ENCODE measurements at regions not wholly inside any gene's neighbourhood (a gene's known extent, or its start where the extent isn't known, plus 50 kb on each side); places are given as distances from the start of the nearest gene placed in this dataset.

DNA sequence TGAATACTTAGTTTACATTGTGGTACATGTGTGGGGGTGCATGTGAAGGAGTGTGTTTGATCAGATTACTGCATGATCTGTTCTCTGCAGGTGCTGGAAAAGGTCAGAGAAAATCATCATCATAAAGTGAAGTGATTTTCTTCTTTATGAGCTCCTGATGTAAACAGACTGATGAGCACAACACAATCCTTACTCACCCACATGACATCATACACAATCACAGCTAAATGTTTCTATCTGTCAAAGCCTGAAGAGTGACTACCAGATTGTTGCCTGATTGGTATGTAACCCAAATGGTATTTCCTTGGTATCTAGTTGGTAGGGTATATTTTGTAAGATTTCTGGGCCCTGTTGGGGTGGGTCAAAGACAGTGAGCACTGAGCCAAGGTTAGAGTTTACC lies 270.8 kb downstream of the FOXG1 start:
- no peak for DNase-seq

DNA sequence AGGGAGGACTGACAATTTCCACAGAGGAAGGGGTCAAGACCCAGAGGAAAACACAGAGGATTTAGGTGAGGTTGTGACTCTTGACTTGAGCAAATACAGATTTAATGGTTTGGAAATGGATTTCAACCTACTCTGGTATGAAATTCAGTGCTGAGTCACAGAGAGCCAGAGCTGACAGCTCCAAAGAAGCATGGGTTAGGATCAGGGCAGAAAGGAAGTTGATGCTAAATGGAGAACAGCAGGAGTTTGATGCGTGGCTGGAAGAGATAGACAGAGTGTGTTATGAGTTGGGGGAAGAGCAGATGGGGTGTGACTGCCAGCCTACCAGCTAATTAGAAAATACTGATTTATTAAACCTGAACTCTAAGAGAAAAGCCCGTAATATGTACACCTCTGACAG lies 272.6 kb downstream of the FOXG1 start:
- no peak for DNase-seq

DNA sequence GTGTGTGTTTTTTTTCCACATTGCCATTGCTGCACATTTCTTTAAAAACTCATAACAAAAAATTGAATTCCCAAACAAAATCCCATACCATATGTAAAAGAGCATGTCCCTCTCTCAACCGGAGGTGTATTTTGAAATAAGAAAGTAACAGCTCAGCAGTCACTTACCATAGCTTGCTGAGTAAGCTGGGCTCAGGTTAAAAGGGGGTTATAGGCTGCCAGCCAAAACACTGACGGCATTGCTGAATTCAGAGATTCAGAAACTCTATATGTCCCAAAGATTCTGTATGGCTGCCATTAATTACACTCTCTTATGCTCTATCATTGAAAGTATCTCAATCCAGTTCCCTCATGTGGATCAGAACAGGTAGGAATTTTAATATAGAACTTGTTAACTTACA lies 276.0 kb downstream of the FOXG1 start:
- no peak for DNase-seq

DNA sequence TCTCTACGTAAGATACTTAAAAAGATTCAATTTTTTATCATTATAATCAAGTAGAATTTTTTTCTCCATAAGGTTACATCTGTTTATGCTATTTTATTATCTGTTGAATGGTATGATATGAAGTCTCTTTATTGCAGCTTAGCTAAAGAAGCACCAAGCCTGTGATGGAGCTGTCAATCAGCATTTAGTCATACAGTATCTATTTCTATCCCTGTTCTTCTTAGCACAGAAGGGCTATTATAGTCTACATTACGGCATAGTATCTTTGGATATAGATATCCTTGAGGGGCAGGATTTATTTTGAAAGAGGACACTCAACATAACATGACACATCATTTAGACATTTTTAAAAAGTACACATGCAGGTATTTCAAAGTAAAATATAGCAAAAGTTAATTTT lies 277.1 kb downstream of the FOXG1 start:
- no peak for DNase-seq

DNA sequence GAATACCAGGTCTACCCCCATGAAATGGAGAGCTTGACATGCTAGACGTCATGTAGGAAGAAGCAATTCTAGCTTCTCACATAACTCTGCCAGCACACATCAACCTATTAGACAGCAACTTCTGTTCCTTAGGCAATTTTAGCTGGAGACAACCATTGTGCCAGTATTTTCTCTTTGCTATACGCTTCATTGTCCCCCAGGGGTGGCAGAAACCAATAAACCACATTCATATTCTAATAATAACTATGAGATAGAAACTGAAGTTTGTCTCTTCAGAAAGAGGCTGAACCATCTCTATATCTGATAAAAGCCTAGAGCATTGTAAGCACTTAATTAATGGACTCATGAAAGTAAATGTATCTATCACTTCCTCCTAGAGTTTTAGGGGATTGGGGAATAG lies 278.6 kb downstream of the FOXG1 start:
- no peak for DNase-seq

DNA sequence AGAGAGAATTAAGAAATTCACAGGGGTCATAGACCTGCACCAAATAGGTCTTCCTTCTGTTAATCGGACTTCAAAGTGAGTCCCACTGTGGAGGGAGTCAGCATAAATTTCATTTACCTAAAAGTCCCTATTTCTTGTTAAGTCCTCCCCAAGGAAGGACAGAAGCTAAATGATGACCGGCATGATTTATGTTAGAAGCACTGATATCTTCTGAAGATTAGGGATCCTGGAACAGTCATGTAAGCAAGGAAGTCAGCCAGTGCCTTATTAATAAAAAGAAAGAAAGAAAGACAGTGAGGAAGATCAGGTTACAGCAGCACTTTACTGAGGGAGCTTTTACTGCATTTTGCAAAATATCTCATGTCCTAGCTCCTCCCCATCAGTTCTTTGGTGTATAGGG lies 287.5 kb downstream of the FOXG1 start:
- DNase-seq: no peak

DNA sequence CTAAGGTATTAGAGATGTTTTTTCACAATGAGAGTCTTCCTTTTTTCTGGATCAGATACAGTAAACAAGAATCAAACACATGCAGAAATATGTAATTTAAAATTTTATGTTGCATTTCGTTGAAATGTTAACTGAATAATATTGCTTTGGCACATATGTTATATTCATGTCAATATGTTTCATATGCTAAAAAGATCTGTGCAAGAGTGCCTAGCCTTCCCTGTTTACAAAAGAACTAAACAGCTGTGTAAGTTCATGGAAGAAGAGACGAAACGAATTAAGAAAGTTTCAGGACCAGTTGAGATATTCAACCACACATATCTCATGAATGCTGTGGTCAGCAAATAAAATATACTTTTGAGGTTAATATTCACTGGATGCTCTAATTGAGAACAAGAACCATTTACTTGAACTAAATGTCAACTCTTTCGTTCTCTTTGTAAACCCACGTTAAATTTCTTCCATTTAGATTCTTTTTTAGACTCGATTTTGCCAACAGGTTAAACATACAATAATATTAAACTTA lies 289.5 kb downstream of the FOXG1 start:
- no peak for DNase-seq

DNA sequence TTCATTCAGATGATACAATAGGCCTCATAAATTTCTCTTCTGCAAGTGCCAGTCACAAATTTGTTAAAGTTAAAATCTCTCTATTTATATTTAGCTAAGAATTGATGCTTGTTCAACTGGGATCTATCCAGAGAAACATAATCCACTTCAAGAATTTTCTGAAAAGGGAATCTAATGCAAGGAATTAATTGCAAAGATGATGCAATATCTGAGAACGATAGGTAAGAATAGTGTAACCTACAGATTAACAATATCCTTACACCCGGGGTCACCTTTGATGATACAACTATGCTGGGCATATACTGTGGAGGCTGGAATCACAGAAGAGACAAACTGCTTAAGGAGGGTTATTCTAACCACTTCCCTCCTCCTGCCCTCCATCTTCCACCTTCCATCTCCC lies 295.1 kb downstream of the FOXG1 start:
- no peak for DNase-seq

DNA sequence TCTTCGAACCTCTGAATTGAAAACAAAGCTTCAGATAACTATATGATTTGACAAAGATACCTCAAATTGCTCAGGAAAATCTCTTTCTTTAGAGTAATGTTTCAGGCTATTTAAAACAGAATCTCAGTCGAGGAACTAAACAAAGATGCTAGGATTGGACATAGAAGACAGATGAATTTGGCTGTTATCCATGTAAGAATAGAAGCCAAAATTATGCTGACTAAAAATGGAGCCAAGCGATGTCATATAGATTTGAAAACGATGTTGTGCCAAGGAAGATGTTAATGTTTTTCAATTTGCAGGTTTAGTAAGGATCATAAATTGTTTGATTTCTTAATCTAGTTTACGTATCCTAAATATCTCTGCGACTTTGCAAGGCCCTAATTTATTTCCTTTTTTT lies 295.9 kb downstream of the FOXG1 start:
- no peak for DNase-seq

DNA sequence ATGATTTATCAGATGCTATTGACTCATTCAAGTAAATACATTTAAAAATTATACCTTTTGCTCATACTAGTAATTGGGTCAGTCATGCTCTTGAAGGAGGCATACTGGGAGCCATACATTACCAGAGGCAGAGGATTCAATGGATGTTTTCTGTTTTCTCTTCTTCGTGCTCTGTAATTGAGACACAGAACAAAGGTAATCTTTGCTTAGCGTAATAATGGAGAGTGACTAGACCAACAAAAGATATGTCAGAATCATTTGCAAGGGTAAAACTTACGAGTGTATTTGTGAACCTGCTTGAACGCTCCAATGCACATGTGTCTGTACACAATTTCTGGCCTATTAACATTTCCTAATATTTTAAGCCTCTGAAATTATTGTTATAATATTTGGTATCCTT lies 296.4 kb downstream of the FOXG1 start:
- no peak for DNase-seq

DNA sequence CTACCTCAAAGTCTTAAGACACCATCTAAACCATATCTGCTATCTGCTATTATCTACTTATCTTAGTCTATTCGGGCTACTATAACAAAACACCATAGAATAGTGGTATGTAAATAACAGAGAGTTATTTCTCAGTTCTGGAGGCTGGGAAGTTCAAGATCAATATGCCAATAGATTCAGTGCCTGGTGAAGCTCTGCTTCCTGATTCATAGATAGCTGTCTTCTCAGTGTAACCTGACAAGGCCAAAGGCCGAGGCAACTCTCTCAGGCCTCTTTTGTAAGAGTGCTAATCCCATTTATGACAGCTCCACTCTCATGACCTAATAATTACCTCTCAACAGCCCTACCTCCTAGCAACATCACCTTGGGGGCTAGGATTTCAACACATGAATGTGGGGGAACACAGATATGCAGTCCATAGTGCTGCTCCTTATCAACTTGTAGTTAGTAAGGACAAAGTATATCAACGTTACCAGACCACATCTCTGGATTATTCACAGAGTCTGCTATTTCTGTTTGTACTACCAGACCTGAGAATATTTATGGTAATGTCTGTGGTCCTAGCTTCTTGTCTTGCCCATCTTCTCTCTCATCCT lies 297.8 kb downstream of the FOXG1 start:
- DNase-seq: no peak

DNA sequence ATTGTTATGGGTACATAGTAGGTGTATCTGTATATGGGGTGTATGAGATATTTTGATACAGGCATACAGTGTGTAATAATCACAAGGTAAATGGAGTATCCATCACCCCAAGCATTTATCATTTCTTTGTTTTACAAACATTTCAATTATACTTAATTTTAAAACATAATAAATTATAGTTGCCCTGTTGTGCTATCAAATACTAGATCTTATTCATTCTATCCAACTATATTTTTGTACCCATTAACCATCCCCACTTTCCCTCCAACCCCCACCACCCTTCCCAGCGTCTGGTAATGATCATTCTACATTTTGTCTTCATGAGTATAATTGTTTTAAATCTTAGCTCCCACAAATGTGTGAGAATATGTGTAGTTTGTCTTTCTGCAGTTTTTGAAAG lies 302.6 kb downstream of the FOXG1 start:
- DNase-seq: no peak

DNA sequence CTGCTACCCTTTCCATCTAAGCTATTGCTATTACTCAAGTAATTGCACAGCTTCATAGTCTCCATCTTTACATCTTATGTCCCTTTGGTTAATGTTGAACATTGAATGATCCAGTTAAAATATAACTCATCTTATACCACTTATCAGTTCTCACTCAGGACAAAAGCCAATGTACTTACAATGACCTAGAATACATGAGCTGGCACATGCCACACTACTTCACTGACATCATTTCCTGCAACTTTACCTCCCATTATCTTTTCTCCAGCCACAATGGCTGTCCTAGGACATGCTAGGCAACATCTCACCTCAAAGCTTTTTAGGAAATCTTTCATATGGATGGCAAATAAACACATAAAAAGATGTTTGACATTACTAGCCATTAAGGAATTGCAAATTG lies 309.2 kb downstream of the FOXG1 start:
- DNase-seq: no peak

DNA sequence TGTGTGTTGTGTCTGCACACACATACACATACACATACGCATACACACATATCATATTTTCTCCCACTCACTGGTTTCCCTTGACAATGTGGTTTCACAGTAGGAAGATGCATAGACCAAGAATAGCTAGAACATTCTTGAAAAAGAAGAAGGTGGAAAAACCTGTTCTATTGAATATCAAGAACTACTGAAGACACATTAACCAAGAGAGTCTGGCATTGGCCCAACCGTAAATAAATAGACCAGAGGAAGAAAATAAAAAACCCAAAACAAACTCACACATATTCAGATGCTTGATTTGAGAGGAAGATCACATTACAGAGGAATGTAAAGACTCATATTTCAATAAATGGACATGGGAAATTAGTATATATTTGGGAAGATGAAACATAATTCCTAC lies 311.3 kb downstream of the FOXG1 start:
- DNase-seq: no peak

DNA sequence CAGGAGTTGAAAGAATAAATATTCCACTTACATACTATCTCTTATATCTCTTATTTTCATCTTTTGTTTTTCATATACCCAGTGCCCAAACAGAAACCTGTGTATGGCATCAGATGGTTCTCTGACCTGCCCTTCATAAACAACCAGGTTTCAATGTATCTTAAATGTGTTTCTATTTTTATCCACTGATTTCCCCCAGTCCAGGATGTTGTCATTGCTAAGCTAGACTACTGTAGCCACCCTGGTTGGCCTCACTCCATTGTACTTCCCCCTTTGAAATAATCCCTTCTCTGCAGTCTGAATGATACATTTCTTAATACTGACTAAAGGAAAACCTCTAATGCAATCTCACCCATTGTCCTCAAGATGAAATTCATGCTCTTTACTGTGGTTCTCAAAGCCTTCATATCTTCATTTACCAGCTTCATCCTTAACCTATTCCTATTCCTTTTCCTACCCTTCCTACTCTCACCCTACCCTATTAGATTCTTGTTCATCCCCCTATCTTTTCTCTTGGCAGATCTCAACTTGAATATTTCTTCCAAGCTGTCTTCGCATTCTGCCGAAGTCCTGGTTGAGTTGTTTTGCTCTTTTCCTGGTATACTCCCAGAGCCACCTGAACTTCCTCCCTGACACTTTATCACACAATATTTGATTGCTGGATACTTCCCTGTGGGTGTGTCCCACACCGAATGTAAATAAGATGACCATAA lies 312.4 kb downstream of the FOXG1 start:
- DNase-seq: no peak

DNA sequence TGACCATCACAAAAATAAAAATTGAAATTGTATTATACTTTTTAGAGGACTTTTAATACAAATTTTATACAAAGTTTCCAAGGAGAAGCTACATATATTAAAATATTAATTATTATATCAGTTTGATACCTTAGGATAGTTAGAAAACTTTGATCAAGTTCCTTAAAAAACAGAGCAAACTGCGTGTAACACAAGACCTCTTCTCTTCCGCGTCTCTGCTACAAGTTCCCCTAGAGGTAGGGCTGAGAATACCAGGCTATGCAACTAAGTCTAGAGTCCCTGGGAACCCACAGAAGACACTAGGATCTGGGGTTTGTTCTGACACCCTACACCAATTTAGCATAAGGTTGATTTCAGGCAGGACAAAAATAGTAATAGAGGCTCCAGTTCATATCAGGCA lies 319.0 kb downstream of the FOXG1 start:
- no peak for DNase-seq

DNA sequence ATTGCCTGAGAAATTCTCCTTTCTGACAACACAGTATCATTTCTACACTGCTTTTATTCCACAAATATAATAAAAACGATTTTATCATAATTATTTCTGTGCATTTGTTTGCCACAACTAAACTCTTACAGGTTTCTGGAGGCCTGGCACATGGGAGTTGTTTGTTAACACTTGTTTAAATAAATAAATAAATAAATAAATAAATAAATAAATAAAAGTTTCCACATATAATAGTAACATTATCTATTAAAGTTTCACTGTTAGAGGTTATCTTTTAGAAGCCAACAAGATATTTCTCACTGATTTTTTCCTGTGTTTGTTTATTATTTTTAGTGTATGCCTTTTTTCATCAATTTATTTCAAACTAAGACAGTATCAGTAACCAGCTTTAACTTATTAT lies 323.3 kb downstream of the FOXG1 start:
- DNase-seq: no peak

DNA sequence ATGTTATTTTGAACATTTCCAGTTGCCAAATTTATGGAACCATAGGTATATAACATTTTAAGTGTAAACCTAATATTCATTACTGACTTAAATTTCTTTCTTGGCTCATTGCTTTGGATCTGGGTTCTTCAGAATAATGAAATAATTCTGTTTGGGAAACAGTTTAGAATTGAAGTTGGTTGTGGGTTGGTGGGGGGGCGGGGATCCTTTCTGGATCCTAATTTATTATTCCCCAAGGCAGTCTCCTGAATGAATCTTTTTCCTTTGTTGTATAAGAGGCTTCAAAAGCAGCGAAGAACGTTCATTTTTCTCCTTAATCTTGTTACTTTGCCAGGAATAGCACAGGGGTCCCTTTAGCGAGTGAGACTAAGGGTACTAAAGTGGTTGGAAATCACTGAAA lies 325.5 kb downstream of the FOXG1 start:
- no peak for DNase-seq

DNA sequence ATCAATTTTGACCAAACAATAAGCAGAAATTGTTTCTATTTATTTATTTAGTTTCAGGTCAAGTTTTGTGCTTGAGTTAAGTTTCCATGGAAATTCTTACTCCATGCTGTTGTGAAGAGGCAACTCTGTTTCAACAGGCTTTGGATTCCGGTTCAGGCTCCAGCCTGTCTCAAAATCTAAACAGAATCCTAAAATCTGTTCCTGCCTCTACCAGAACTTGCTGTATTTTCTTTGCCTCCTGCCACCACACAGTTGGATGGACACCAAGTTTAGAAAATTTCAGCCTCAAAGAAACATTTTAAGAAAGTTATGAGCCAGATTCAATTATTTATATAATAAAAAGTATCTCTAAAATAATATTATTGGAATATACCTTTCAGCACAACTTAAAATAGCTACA lies 330.9 kb downstream of the FOXG1 start:
- DNase-seq: no peak

DNA sequence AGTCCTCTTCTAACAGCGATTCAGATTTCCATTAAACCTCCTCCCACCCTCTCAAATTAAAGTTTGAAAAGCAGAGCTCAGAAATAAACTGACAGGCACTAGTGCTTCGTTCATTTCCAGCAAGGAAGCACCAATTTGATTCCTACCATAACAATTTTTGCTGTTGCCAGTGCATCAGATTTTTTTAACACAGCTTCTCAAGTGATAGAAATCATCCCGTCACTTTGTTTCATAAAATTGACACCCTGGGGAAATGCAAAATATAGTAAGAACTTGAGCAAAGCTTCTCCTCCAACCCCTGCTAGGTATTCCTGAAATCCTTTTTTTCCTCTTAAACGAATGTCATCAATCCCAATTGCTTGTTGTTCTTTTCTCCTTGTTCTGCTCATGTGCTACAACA lies 332.1 kb downstream of the FOXG1 start:
- no peak for DNase-seq

DNA sequence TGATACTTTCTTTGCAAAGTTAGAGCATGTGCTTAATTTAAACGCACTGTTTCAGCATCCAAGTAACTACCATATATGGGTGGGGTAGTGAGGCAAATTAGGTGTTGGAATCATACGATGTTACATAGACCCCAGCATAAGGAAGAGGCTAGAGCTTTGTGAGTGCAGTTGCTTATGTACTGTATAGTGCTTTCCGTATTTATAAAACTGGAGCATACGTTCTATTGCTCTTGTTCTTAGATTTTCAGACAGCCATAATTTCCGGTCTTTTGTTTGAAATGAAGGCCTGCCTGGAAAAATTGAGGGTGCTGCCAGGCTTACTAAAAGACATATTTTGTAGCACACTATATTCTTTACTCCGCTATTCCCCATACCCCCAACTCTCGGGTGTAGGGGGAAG lies 335.7 kb downstream of the FOXG1 start:
- no peak for DNase-seq

DNA sequence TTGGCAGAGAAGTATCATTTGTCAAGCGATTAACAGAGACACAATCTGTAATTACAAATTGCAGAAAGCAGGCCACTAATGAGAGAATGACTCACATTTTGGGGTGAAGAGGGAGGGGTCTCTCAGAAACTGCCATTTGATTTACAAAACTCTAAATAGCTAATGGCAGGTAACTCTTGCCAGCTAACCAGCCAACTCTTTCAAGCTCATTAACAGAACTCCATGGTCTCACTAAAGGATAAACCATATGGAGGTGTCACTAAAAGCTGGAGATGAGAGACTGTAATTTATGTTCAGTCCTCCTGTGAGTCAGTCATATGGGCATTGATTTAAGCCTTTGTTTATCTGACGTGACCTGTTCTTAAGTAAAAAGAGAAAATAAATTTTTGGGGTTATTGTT lies 336.4 kb downstream of the FOXG1 start:
- no peak for DNase-seq

DNA sequence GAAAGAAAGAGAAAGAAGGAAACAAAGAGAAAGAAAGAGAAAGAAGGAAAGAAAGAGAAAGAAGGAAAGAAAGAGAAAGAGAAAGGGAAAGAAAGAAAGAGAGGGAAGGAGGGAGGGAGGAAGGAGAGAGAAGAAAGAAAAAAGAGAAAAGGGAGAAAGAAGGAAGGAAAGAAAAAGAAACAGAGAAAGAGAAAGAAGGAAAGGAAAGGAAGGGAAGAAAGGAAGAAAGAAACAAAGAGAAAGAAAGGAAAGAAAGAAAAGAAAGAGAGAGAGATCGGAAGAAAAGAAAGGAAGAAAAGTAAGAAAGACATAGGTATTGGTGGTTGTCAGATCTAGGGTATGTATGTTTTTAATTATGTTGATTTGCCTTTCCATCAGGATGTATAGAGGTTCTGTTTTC lies 342.3 kb downstream of the FOXG1 start:
- DNase-seq: no peak

DNA sequence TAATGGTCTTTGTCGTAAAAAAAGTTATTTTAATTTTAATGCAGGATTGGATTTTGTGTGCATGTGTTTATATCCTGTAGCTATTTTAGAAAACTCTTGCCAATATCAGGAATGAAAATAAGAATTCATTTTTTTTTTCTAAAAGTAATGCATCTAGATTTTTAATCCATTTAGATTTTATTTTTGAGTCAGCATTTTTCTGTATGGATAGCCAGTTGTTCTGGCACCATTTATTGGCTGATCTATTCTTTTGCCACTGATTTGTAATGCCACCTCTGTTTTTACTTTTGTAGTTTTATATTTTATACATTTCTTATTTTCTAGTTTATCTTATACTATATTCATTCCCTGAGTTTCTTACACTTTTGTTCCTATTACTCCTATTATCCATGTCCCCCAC lies 343.0 kb downstream of the FOXG1 start:
- DNase-seq: no peak
